HepG2 (cell line): ENCODE measurements at regions not wholly inside any gene's neighbourhood (a gene's known extent, or its start where the extent isn't known, plus 50 kb on each side); places are given as distances from the start of the nearest gene placed in this dataset.
A peak's percentile ranks its signal among the peaks of the same experiment; 100 is the strongest.

Experiments
- AGO1 ChIP-seq: fragments of 200-400 bp; formaldehyde crosslinking; IDR thresholded peaks from 2 replicates; pipeline ENCODE4 v1.6.1; 2017; ENCODE audit warnings: mild to moderate bottlenecking, low read depth, low read length, moderate library complexity; ENCODE audit not compliant: poor library complexity, severe bottlenecking
- ATF7 ChIP-seq, 2 experiments: fragments of 450-650 bp in 1 of 2; sonication (generic) in 1 of 2; formaldehyde crosslinking in 1 of 2; IDR thresholded peaks; 2 replicates each; pipeline versions ENCODE4 v1.4.0 to v1.6.1; 2016 to 2020; ENCODE audit warnings: antibody characterized with exemption in 1 of 2, mild to moderate bottlenecking in 1 of 2, missing genetic modification reagents in 1 of 2
- CCDC6 ChIP-seq: sonication (generic); formaldehyde crosslinking; IDR thresholded peaks from 2 replicates; pipeline ENCODE4 v1.8.1; 2022; ENCODE audit warnings: mild to moderate bottlenecking, missing genetic modification reagents, moderate library complexity
- CENPX ChIP-seq: sonication (generic); formaldehyde crosslinking; IDR thresholded peaks from 2 replicates; pipeline ENCODE4 v1.9.0; 2021; ENCODE audit warnings: mild to moderate bottlenecking, missing genetic modification reagents, moderate library complexity
- HDAC1 ChIP-seq: sonication (generic); formaldehyde crosslinking; IDR thresholded peaks from 2 replicates; pipeline ENCODE4 v1.5.1; 2020; ENCODE audit warnings: mild to moderate bottlenecking, missing genetic modification reagents
- MED8 ChIP-seq: sonication (generic); formaldehyde crosslinking; IDR thresholded peaks from 2 replicates; pipeline ENCODE4 v1.8.1; 2023; ENCODE audit warnings: mild to moderate bottlenecking, missing genetic modification reagents; ENCODE audit not compliant: insufficient replicate concordance
- NFE2 ChIP-seq: sonication (generic); formaldehyde crosslinking; IDR thresholded peaks from 2 replicates; pipeline ENCODE4 v1.4.0; 2020; ENCODE audit warnings: missing genetic modification reagents
- NONO ChIP-seq, 2 experiments: fragments of 450-650 bp in 1 of 2; sonication (generic) in 1 of 2; formaldehyde crosslinking in 1 of 2; IDR thresholded peaks in 1 of 2; conservative IDR thresholded peaks in 1 of 2; 2 replicates each; pipeline versions ENCODE4 v1.6.1 to v1.8.0; 2017 to 2022; ENCODE audit warnings: mild to moderate bottlenecking in 1 of 2, missing genetic modification reagents in 1 of 2, moderate library complexity in 1 of 2
- REL ChIP-seq: sonication (generic); formaldehyde crosslinking; conservative IDR thresholded peaks from 2 replicates; pipeline ENCODE4 v1.8.0; 2022; ENCODE audit warnings: mild to moderate bottlenecking, missing genetic modification reagents, moderate library complexity
- REPIN1 ChIP-seq: sonication (generic); formaldehyde crosslinking; IDR thresholded peaks from 2 replicates; pipeline ENCODE4 v1.8.0; 2022; ENCODE audit warnings: missing genetic modification reagents, low read depth, mild to moderate bottlenecking, borderline replicate concordance
- RNF2 ChIP-seq: fragments of 450-650 bp; conservative IDR thresholded peaks from 2 replicates; pipeline ENCODE4 v1.6.1; 2016; ENCODE audit warnings: low read depth
- SMAD3 ChIP-seq: sonication (generic); formaldehyde crosslinking; IDR thresholded peaks from 2 replicates; pipeline ENCODE4 v1.4.0; 2020; ENCODE audit warnings: missing genetic modification reagents
- TBX3 ChIP-seq: fragments of 450-650 bp; IDR thresholded peaks from 2 replicates; pipeline ENCODE4 v1.6.1; 2017; ENCODE audit warnings: antibody characterized with exemption, mild to moderate bottlenecking, inconsistent platforms, borderline replicate concordance
- ZBTB3 ChIP-seq: sonication (generic); formaldehyde crosslinking; IDR thresholded peaks from 2 replicates; pipeline ENCODE4 v1.4.0; 2020; ENCODE audit warnings: low read depth, mild to moderate bottlenecking, moderate library complexity, missing genetic modification reagents, borderline replicate concordance
- ZFP37 ChIP-seq: sonication (generic); formaldehyde crosslinking; IDR thresholded peaks from 2 replicates; pipeline ENCODE4 v1.4.0; 2020; ENCODE audit warnings: missing genetic modification reagents, borderline replicate concordance
- ZFY ChIP-seq: sonication (generic); formaldehyde crosslinking; IDR thresholded peaks from 2 replicates; pipeline ENCODE4 v1.4.0; 2020; ENCODE audit warnings: missing genetic modification reagents
- ZNF282 ChIP-seq: fragments of 450-650 bp; IDR thresholded peaks from 2 replicates; pipeline ENCODE4 v1.6.1; 2018; ENCODE audit not compliant: partially characterized antibody
- ZNF3 ChIP-seq: IDR thresholded peaks from 2 replicates; pipeline ENCODE4 v1.7.0; 2017; ENCODE audit warnings: inconsistent platforms
- ZNF333 ChIP-seq: sonication (generic); formaldehyde crosslinking; IDR thresholded peaks from 2 replicates; pipeline ENCODE4 v1.4.0; 2020; ENCODE audit warnings: mild to moderate bottlenecking, missing genetic modification reagents, borderline replicate concordance
- ZNF550 ChIP-seq: sonication (generic); formaldehyde crosslinking; IDR thresholded peaks from 2 replicates; pipeline ENCODE4 v1.4.0; 2020; ENCODE audit warnings: mild to moderate bottlenecking, missing genetic modification reagents, borderline replicate concordance
- TF ChIP-seq, protein P1 (sequence below): sonication (generic); formaldehyde crosslinking; IDR thresholded peaks from 2 replicates; pipeline ENCODE4 v1.5.0; 2020; ENCODE audit warnings: missing genetic modification reagents, mild to moderate bottlenecking, borderline replicate concordance
- TF ChIP-seq, protein P2 (sequence below), 2 experiments: sonication (generic) in 1 of 2; formaldehyde crosslinking in 1 of 2; IDR thresholded peaks; 2 replicates each; pipeline versions ENCODE4 v1.4.0 to v1.6.1; 2018 to 2020; ENCODE audit warnings: missing genetic modification reagents in 2 of 2, borderline replicate concordance in 1 of 2, low read depth in 1 of 2, mild to moderate bottlenecking in 1 of 2, missing biosample characterization in 1 of 2
- TF ChIP-seq, protein P3 (sequence below): sonication (generic); formaldehyde crosslinking; IDR thresholded peaks from 2 replicates; pipeline ENCODE4 v1.4.0; 2020; ENCODE audit warnings: low read depth, mild to moderate bottlenecking, missing genetic modification reagents
- TF ChIP-seq, protein P4 (sequence below): IDR thresholded peaks from 2 replicates; pipeline ENCODE4 v1.6.1; 2016; ENCODE audit warnings: mild to moderate bottlenecking

DNA sequence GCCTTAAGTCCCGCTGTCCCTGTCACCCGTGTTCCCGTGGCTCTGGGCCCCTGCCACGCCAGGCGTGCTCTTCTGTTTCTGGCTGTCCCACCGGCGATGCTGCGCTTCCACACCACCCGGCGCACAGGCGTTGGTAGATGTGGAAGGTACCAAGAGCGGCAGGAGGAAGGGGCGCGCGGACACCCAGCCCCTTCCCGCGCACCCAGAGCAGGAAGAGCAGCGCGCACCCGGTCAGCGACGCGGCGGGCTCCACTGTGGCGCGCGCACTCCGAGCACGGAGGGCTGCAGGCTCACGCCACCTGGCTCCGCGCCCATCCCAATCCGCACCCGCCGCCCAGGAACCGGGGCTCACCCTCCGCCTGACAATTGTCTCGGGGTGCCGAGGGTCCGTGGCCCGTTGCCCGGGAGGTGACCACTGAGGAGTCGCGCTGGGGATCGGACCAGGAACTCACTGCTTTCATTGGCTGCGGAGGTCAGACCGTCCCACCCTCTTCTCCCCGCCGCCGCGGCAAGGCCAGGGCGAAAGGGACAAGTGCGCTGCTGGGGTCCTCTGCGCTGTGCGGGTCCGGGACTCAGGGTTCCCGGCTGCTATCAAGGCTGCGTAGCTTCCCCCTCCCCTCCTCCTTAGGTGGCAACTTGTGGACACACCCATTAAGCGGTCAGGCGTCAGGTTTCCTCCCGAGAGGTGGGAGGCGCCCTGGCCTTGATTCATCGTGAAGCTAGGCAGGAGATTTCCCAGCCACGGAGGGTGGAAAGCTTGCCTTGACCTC, 121.6 kb upstream of the ZNF92 start (continued):
- TF ChIP-seq ZNF333 (CRISPR knock-in tag) (no peak), HDAC1 (CRISPR knock-in tag) (peak; percentile 80), ZNF3 (CRISPR knock-in tag) (no peak), ZNF550 (no peak), MED8 (CRISPR knock-in tag) (peak; percentile 6), ATF7 (IDR thresholded peaks at IDR 0.05) (no peak), ATF7 (CRISPR knock-in tag; IDR thresholded peaks at IDR 0.05) (no peak), ZNF282 (no peak), ZFY (CRISPR knock-in tag) (peak; percentile 66), NFE2 (CRISPR knock-in tag) (no peak), CCDC6 (no peak), RNF2 (peak; percentile 22; the same call in 1 of the 2 replicates), SMAD3 (no peak), REL (CRISPR knock-in tag) (no peak), AGO1 (peak; percentile 47), CENPX (CRISPR knock-in tag) (no peak), REPIN1 (0 out of 2 replicates have a peak, but pooled peaks have one; percentile 60), TBX3 (no peak), ZBTB3 (CRISPR knock-in tag) (no peak), ZFP37 (CRISPR knock-in tag) (no peak), NONO (IDR thresholded peaks at IDR 0.05) (no peak), NONO (CRISPR knock-in tag; conservative IDR thresholded peaks at IDR 0.05) (peak; percentile 68; the same call in 1 of the 2 replicates)
- TF ChIP-seq, protein P1, sequence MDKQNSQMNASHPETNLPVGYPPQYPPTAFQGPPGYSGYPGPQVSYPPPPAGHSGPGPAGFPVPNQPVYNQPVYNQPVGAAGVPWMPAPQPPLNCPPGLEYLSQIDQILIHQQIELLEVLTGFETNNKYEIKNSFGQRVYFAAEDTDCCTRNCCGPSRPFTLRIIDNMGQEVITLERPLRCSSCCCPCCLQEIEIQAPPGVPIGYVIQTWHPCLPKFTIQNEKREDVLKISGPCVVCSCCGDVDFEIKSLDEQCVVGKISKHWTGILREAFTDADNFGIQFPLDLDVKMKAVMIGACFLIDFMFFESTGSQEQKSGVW (CRISPR knock-in tag), result no peak
- TF ChIP-seq, protein P2, sequence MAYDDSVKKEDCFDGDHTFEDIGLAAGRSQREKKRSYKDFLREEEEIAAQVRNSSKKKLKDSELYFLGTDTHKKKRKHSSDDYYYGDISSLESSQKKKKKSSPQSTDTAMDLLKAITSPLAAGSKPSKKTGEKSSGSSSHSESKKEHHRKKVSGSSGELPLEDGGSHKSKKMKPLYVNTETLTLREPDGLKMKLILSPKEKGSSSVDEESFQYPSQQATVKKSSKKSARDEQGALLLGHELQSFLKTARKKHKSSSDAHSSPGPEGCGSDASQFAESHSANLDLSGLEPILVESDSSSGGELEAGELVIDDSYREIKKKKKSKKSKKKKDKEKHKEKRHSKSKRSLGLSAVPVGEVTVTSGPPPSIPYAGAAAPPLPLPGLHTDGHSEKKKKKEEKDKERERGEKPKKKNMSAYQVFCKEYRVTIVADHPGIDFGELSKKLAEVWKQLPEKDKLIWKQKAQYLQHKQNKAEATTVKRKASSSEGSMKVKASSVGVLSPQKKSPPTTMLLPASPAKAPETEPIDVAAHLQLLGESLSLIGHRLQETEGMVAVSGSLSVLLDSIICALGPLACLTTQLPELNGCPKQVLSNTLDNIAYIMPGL (CRISPR knock-in tag; IDR thresholded peaks at IDR 0.05; ENCODE audit: borderline replicate concordance in 1 of 2, low read depth in 1 of 2), result peak; percentile 65 to 80
- TF ChIP-seq, protein P3, sequence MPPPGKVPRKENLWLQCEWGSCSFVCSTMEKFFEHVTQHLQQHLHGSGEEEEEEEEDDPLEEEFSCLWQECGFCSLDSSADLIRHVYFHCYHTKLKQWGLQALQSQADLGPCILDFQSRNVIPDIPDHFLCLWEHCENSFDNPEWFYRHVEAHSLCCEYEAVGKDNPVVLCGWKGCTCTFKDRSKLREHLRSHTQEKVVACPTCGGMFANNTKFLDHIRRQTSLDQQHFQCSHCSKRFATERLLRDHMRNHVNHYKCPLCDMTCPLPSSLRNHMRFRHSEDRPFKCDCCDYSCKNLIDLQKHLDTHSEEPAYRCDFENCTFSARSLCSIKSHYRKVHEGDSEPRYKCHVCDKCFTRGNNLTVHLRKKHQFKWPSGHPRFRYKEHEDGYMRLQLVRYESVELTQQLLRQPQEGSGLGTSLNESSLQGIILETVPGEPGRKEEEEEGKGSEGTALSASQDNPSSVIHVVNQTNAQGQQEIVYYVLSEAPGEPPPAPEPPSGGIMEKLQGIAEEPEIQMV (CRISPR knock-in tag), result peak; percentile 56
- TF ChIP-seq, protein P4, sequence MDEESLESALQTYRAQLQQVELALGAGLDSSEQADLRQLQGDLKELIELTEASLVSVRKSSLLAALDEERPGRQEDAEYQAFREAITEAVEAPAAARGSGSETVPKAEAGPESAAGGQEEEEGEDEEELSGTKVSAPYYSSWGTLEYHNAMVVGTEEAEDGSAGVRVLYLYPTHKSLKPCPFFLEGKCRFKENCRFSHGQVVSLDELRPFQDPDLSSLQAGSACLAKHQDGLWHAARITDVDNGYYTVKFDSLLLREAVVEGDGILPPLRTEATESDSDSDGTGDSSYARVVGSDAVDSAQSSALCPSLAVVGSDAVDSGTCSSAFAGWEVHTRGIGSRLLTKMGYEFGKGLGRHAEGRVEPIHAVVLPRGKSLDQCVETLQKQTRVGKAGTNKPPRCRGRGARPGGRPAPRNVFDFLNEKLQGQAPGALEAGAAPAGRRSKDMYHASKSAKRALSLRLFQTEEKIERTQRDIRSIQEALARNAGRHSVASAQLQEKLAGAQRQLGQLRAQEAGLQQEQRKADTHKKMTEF (CRISPR knock-in tag), result peak; percentile 36; the same call in 1 of the 2 replicates
